T-helper 1 cell (primary cell): ENCODE measurements at regions not wholly inside any gene's neighbourhood (a gene's known extent, or its start where the extent isn't known, plus 50 kb on each side); places are given as distances from the start of the nearest gene placed in this dataset.
"Not testable (repeated sequence)": the region's sequence is repeated elsewhere in the genome, so short reads cannot be mapped to it uniquely, and the experiment has no call there.

Source experiments
- DNase-seq, 5 donors: peaks; one replicate each; pipeline ENCODE4 v3.0.0-alpha.2; 2012 to 2020

- no peak for DNase-seq
Observed at GRCh38 chr10:125451319-125451718, 231.6 kb downstream of the TEX36 start.

GRCh38 chr10:125450218-125450617 lies 232.7 kb downstream of the TEX36 start:
- DNase-seq, result no peak

GRCh38 chr10:125449571-125449970 lies 233.4 kb downstream of the TEX36 start:
- DNase-seq, result no peak

GRCh38 chr10:125448596-125448995 lies 234.4 kb downstream of the TEX36 start:
- no peak for DNase-seq

- no peak for DNase-seq
Observed at GRCh38 chr10:125444790-125445189, 238.2 kb downstream of the TEX36 start.

GRCh38 chr10:125442856-125443540 lies 240.0 kb downstream of the TEX36 start:
- DNase-seq, result no peak

GRCh38 chr10:125441151-125441550 lies 241.8 kb downstream of the TEX36 start:
- DNase-seq, result no peak

GRCh38 chr10:125431149-125431548 lies 251.8 kb downstream of the TEX36 start:
- DNase-seq, result no peak

- no peak for DNase-seq
Observed at GRCh38 chr10:125428054-125428453, 254.9 kb downstream of the TEX36 start.

- no peak for DNase-seq
Observed at GRCh38 chr10:125424191-125424847, 258.6 kb downstream of the TEX36 start.

- no peak for DNase-seq
Observed at GRCh38 chr10:125423569-125423968, 259.4 kb downstream of the TEX36 start.

GRCh38 chr10:125419831-125420230 lies 259.5 kb upstream of the CTBP2 start:
- DNase-seq, result no peak

- no peak for DNase-seq
Observed at GRCh38 chr10:125419146-125419545, 258.8 kb upstream of the CTBP2 start.

GRCh38 chr10:125417605-125418004 lies 257.2 kb upstream of the CTBP2 start:
- no peak for DNase-seq

- DNase-seq, result no peak
Observed at GRCh38 chr10:125415964-125416363, 255.6 kb upstream of the CTBP2 start.

- DNase-seq, result no peak
Observed at GRCh38 chr10:125415006-125415633, 254.8 kb upstream of the CTBP2 start.

- DNase-seq, result no peak
Observed at GRCh38 chr10:125411724-125412123, 251.4 kb upstream of the CTBP2 start.

GRCh38 chr10:125409756-125410155 lies 249.4 kb upstream of the CTBP2 start:
- no peak for DNase-seq

GRCh38 chr10:125407557-125407956 lies 247.2 kb upstream of the CTBP2 start:
- DNase-seq, result no peak

- no peak for DNase-seq
Observed at GRCh38 chr10:125407000-125407502, 246.7 kb upstream of the CTBP2 start.

- DNase-seq, result not testable (repeated sequence)
Observed at GRCh38 chr10:125404902-125405301, 244.5 kb upstream of the CTBP2 start.

- DNase-seq, result no peak
Observed at GRCh38 chr10:125401462-125401861, 241.1 kb upstream of the CTBP2 start.

GRCh38 chr10:125399289-125399688 lies 238.9 kb upstream of the CTBP2 start:
- DNase-seq, result no peak

- DNase-seq, result no peak
Observed at GRCh38 chr10:125398270-125398669, 237.9 kb upstream of the CTBP2 start.
